Amygdala (tissue), 56 donors: ENCODE measurements at regions not wholly inside any gene's neighbourhood (a gene's known extent, or its start where the extent isn't known, plus 50 kb on each side); places are given as distances from the start of the nearest gene placed in this dataset.
A peak's percentile ranks its signal among the peaks of the same experiment; 100 is the strongest.
"Not testable (repeated sequence)": the region's sequence is repeated elsewhere in the genome, so short reads cannot be mapped to it uniquely, and the experiment has no call there.

Experiments used
- DNase-seq, 56 donors: peaks; one replicate each; lab custom pipeline; 2025; lab: John Stamatoyannopoulos, UW

DNA sequence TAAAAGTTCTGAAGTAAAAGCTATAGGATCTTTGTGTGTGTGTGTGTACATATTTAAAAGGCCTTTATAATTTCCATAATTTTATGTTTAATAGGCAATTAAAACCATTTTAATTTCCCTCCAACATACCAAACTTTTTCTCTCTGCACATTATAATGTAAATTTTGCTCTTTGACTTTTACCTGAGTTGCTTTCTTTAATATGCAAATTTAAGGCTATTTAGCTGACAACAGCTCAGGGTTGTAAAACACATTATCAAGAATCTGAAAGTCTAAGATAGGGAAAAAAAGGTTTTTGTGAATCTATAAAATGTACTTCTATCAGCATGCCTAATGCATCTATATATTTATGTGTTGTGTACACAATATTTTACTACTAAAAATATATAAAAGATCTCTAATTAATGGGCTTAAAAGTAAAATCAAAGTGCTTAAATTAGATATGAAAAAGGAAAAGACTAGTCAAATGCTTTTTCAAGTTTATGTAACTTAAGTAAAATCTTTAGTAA lies 239.6 kb upstream of the RAI14 start:
- DNase-seq: no peak

DNA sequence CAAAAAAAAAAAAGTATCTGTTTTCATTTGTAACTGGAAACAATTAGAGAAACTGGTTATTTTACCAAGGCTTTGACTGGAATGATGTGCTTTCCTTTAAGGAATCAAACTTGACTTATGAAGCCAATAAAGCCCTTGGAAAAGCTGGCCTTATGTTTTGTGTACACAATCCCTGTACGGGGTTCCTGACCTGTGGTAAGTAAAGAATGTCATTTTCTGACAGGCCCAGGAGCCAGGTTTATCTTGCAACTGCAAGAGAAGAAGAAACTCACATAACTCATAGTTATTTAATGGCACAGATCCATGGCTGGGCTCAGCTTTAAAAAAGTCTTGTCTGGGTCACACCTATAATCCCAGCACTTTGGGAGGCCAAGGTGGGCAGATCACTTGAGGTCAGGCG lies 235.9 kb upstream of the RAI14 start:
- DNase-seq: not testable (repeated sequence)

DNA sequence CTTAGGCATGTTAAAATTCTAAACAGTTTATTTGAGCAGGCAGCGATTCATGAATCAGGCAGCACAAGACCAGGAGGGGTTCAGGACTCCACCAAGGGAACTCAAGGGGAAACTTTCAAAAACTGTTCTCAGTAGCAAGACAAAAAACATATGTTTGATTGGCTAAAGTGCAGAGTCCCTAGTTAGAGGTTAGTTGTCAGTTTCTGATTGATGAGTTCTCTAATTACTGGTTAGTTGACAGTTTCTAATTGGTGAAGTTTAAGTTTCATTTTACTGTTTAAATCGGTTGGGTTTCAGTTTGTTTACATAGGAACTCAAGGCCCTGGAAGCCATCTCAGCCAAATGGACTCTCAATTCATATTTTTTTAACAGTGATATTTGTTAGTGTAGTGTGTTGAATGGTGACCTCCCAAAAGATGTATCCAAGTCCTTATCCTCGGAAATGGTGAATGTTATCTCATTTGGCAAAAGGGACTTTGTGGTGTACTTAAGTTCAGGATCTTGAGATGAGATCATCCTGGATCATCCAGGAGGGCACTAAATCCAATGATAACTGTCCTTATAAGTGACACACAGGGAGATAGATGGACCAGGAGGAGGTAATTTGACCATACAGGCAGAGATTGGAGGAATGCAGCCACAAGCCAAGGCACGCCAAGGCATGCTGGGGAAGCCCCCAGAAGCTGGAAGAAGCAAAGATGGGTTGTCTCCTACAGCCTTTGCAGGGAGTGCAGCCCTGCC lies 219.2 kb upstream of the RAI14 start:
- no peak for DNase-seq

DNA sequence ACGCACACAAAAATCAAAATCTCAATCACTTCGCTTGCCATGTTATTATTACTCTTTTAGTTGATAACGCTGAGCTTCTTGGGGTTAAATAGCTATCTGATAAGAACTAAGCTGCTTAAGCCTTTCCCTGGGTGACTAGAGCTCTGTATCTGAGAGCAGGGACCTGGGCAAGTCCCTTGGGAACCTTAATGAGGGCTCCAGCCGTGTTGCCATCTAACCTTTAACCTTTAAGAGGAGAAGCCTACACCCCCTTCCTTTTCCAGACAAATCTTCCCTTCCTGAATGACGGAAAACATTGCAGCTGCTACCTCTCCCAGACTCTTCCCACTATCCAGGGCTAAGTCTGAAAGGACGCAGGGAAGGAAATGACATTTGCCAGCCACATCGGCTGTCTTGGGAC lies 216.5 kb upstream of the RAI14 start:
- no peak for DNase-seq

DNA sequence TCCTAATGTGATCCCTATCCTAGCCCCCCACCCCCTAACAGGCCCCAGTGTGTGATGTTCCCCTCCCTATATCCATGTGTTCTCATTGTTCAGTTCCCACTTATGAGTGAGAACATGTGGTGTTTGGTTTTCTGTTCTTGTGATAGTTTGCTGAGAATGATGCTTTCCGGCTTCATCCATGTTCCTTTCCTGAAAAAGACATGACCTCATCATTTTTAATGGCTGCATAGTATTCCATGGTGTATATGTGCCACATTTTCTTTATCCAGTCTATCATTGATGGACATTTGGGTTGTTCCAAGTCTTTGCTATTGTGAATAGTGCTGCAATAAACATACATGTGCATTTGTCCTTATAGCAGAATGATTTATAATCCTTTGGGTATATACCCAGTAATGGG lies 214.4 kb upstream of the RAI14 start:
- not testable (repeated sequence) for DNase-seq

DNA sequence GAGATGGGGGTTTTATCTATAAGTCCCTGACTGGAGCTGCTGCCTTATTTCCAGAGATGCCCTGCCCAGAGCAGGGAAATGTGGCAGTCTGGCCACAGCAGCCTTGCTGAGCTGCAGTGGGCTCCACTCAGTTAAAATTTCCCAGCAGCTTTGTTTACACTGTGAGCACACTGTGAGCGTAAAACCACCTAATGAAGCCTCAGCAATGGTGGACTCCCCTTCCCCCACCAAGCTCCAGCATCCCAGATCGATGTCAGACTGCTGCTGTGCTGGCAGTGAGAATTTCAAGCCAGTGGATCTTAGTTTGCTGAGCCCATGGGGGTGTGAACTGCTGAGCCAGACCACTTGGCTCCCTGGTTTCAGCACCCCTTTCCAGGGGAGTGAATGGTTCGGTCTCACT lies 208.7 kb upstream of the RAI14 start:
- no peak for DNase-seq

DNA sequence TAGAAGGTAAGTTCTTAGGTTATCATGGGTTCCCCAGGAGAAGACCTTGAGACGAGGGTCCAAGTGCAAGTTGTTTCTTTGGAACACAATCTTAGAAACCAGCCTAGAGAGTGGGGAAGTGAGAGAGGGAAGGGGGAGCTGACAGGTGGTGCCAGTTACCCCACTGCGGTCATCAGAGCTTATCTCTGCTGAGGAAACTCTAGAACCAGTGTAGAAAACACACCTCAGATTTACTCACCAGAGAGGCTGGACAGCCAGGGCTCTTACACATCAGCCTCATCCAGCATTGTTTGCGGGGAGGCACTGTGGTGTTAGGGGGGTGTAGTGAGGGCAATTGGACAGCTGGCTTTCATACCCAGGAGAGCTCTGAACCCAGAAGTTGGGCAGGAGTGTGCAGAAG lies 206.5 kb upstream of the RAI14 start:
- no peak for DNase-seq

DNA sequence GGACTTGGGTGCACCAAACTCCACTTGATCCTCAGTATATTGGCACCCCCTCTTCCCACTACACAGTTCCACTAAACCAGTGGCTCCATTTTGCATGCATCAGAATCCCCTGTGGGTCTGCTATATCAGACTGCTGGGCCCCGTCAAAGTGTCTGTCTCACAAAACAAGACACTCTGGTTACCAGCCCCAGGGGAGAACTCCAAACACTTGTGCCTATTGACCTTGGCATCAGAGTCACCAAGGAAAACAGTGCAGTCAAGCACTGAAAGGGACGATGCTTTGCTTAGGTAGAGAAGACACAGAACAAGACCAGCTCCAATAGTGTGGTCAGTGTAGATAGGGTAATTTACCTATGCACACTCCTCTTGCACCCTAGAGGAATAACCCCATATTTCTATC lies 205.8 kb upstream of the RAI14 start:
- DNase-seq: no peak

DNA sequence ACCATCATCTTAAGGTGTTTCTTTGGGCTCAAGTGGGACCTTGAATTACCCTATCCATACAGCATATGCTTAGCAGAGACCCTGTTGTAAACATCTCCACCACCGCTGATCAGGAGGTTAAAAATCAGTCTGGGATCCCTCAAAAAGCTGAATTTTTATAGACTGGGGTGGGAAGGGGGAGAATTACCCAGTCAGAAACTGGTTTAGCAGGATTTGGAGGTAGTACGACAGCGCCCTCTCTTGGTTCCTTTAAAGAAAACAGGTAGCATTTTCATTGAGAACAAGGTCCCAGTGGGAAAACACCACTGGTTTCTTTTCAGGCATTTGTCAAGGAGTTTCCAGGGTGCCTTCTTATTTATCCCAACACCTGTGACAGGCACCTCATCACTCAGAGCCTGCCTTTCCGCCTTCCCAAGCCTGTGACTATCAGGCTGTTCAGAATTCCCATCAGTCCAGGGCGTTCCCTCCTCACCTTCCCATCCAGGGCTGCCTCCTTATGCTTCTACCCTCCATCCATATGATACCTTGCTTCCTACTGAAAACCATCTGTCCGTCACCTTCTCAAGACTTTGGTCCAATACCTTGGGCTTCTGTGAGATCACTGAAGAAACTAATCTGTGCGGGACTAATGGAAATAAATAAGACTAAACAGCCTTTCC lies 203.8 kb upstream of the RAI14 start:
- no peak for DNase-seq

DNA sequence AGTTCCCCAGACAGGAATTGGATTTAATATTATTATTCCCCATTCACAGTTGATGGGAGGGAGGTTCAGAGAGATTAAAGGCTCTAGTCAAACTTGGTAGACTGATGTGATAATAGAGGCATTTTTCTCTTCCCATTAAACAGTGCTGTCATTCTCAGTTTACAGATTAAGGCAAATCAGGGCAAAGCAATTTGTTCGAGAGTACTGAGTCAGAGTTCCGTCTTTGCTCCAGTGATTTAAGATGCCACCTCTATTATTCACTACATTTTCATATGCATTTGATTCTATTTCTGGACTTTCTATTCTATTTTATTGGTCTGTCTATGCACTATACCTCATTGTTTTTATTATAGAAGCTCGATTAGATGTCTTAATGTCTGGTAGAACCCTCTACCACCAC lies 201.0 kb upstream of the RAI14 start:
- DNase-seq: no peak

DNA sequence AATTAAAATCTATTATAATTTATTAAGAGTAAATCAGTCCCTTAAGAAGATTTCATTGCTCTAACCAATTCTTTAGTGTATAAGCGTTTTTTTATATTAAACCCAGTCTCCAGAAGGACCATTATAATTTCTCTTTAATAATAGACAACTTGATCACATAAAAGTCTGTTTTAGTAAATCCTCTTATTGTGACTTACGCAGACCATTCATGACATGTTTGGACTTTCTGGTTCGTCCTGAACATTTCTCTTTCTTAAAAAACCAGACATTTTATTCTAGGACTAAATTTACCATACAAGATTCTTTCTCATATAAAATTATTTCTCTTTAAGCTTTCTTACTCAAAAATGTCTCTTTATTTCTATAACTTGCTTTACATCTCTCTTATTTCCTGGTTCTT lies 196.2 kb upstream of the RAI14 start:
- DNase-seq: no peak

DNA sequence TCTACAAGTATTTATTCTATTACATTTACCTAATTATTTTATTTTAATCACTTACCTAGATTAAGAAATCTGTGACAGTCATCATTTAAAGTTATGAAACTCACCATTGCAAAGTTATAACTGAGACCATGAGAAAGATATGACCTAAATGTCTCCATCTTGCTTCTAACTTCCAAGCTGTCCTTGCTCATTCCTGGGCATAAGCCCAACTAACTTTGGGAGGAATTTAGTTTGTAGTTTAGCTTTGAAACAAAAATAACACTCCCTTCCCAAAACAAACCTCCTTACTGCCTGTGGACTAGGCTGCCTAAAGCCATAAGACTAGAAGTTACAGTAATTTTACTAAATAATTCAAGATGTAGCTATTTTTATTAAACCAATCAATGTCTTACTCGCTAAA lies 195.6 kb upstream of the RAI14 start:
- no peak for DNase-seq

DNA sequence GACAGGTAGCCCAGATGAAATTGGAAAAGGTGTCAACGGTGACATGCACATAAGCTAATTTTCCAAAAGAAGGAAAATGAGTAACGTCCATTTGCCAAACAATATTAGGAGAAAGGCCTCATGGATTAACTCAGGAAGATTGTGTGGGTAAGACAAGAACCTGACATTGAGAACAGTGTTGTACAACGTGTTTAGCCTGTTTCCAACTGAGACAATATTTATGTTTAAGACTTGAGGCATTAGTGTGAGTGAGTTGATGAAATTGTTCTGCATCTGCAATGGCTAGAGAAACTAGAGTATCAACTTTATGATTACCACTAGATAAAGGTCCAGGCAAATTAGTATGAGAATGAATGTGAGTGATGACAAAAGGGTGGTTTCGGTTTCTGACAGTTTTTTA lies 191.3 kb upstream of the RAI14 start:
- no peak for DNase-seq

DNA sequence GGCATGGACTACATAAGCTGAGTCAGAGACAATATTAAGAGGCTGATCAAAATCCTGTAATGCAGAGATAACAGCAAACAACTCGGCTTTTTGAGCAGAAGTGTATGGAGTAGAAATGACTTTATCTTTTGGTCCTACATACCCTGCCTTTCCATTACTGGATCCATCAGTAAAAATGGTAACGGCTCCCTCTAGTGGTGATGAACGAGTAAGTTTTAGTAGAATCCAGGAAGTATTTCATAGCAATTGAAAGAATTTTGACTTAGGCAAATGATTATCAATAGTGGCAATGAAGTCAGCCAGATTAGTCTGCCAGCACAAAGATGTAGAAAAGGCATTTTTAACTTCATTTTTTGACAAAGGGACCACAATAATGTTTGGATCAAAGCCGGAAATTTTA lies 190.8 kb upstream of the RAI14 start:
- peak in 3 of 56 donors; percentile 6 to 76 (median 51) for DNase-seq

DNA sequence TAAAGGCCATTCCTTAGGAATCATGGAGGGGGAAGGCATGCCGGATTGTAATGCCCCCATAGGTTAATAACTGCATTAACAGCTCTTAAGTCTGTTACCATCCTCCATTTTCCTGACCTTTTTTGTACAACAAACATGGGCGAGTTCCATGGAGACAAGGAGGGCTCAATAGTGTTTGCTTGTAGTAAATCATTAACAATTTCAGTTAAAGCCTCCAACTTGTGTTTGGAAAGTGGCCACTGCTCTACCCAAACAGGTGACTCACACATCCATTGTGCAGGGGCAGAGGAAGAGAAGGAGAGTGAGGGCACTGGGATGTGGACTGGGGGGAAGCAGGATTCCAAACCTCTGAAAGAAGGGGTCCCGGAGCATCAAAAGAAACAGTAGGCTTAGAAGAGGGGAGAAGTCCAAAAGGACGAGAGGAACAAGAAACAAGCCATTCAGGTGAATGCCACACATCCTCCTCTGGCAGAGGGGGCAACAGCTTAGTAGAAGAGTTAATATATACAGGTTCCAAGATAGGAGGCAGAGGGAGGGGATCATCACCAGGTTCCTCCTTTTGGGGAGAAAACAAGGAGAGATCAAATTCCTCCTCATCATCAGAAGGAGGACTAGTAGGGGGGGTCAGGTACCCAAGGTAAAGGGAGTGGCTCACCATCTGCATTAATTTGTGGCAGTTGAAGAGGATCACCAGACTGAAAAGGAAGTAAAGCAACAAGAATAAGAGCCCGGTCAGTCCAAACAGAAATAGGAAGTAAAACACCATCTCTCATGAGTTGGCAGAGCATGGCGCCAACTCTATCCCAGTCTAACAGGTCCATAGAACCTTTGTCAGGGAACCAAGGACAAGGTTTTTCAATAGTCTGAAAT lies 189.4 kb upstream of the RAI14 start:
- not testable (repeated sequence) for DNase-seq

DNA sequence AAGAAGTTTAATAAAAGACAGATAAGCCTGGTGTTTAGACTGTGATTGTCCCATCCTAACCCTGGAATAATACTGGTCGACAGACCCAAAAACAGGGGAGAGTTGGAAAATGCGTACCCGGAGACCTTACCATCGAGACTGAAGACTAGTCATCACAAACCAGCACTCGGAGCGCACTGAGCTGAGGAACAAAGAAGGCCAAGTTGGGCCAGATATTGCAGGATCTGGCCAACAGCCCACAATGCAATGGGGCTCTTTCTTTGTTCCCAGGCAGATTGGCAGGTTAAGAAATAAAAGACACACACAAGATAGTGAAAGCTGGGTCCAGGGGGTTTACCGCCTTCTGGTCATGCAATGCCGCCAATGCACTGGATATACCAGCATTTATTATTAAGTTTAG lies 188.7 kb upstream of the RAI14 start:
- DNase-seq: no peak

DNA sequence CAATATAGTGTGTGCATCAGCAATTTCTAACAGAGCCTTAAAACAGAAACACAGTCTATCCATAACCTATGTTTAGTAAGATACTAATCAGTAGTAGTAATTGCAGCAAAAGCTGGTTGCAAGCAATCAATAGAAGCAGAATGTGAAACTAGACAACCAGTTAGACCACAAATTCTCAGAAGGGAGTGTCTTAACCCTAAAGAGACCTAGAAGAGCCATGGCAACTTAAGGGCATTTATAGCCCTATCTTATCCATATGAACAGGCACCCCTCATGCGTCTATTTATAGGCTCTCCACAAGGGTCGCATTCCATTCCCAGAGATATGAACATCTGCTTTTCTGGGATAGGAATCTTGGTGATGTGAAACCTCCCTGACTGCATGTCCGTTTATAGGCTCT lies 188.1 kb upstream of the RAI14 start:
- not testable (repeated sequence) for DNase-seq

DNA sequence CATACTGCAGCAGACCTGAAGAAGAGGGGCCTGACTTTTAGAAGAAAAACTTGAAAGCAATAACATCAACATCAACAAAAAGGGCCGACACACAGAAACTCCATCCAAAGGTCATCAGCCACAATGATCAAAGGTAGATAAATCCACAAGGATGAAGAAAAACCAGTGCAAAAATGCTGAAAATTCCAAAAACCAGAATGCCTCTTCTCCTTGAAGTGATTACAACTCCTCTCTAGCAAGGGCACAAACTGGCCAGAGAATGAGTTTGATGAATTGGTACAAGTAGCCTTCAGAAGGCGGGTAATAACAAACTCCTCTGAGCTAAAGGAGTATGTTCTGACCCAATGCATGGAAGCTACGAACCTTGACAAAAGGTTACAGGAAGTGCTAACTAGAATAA lies 186.2 kb upstream of the RAI14 start:
- no peak for DNase-seq

DNA sequence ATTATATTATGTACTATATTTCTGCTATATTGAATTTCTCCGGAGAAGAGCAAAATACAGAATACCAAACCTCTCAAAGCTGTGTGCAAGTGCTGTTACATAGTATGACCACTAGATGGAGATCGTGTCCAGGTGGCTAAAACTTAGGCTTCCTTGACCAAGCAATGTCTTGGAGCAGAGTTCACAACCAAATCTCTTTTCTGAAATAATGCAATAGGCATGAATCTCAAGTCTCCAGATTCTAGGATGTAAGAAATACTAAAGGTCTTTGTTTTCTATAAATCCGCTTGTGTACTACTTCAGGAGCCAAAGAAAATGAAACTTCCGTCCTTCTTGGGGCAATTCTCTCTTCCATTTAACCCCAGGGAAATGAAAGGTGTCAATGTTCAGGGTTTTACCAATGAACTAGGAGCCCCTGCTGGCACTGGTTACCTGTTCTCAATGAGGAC lies 181.5 kb upstream of the RAI14 start:
- peak in 8 of 56 donors; percentile 8 to 55 (median 24) for DNase-seq

DNA sequence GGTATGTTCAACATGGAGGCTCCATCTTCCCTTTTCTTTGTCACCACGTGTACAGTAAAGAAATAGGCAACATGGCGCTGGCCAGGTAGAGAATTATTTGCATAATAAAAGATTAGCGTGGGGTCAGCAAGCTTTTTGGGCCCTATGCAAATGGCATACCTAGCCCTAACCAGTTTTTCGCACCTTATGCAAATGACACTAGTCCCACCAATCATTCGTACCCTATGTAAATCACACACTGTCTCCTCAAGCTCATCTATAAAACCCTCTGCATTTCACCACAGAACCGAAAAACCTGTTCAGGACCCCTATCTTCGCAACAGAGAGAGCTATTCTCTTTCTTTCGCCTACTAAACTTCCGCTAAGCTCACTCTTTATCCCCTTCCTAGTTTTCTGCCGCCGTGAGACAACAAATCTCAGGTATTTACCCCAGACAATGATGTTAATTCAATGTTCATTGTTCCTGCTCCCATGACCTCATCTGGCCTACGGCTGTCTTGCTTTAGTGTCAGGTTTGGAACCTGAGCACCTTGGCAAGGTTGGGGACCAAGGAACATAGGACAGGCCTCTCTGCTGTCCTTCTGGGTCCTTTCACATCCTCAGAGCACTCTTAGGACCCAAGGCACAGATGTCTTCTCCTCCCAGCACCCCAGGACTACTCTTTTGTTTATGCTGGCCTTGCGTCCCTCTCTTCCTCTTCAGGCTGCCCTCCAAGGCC lies 180.7 kb upstream of the RAI14 start:
- no peak for DNase-seq
